ENCODE measurements at regions not wholly inside any gene's neighbourhood (a gene's known extent, or its start where the extent isn't known, plus 50 kb on each side); places are given as distances from the start of the nearest gene placed in this dataset.

- TF ChIP-seq CTCF (IDR thresholded peaks at IDR 0.05 in 8 of 11, conservative IDR thresholded peaks at IDR 0.05 in 3 of 11) (no peak), POLR2AphosphoS5 (IDR thresholded peaks at IDR 0.05) (no peak)
Observed at GRCh38 chr5:68548959-68549676, 333.6 kb downstream of the PIK3R1 start.
